Gastrocnemius medialis (tissue), 4 donors: ENCODE measurements at regions not wholly inside any gene's neighbourhood (a gene's known extent, or its start where the extent isn't known, plus 50 kb on each side); places are given as distances from the start of the nearest gene placed in this dataset.

Source experiments
- ATAC-seq, 2 donors: fragments of 150-250 bp; one replicate each; pipeline ENCODE4 v1.9.1; 2016
- DNase-seq, 2 donors: peaks; one replicate each; pipeline ENCODE4 v3.0.0-alpha.2; 2019
- H3K27ac ChIP-seq, 4 donors: fragments of 200-600 bp; sonication (generic); 1 replicate in 1 of 4; 2 replicates in 3 of 4; pipeline ENCODE4 v1.5.1; 2016 to 2018; ENCODE audit warnings: mild to moderate bottlenecking in 2 of 4, moderate library complexity in 1 of 4
- H3K27me3 ChIP-seq, 3 donors: fragments of 200-600 bp; sonication (generic) in 2 of 3; 1 replicate in 1 of 3; 2 replicates in 2 of 3; pipeline versions ENCODE4 v1.5.1 to v1.6.0; 2016 to 2019; ENCODE audit warnings: mild to moderate bottlenecking in 1 of 3, moderate library complexity in 1 of 3
- H3K36me3 ChIP-seq, 2 donors: fragments of 200-600 bp; sonication (generic) in 1 of 2; one replicate each; pipeline ENCODE4 v1.5.1; 2017 to 2018
- H3K4me1 ChIP-seq, 2 donors: fragments of 200-600 bp; sonication (generic) in 1 of 2; one replicate each; pipeline ENCODE4 v1.5.1; 2016 to 2017; ENCODE audit warnings: mild to moderate bottlenecking in 2 of 2
- H3K4me3 ChIP-seq, 4 donors: fragments of 200-600 bp; sonication (generic) in 3 of 4; 1 replicate in 1 of 4; 2 replicates in 3 of 4; pipeline ENCODE4 v1.5.1; 2016 to 2019; ENCODE audit warnings: mild to moderate bottlenecking in 2 of 4
- H3K9me3 ChIP-seq, 3 donors: fragments of 200-600 bp; sonication (generic) in 2 of 3; 1 replicate in 1 of 3; 2 replicates in 2 of 3; pipeline ENCODE4 v1.5.1; 2016 to 2019
- POLR2A ChIP-seq, 2 donors: fragments of 450-650 bp; IDR thresholded peaks; one replicate each; pipeline ENCODE4 v1.6.1; 2017; ENCODE audit warnings: antibody characterized with exemption in 2 of 2, mild to moderate bottlenecking in 2 of 2, moderate library complexity in 2 of 2
- in situ Hi-C, 4 donors: fragments of 200-750 bp; cut with MboI; loops; one replicate each; pipeline versions ENCODE4 v1.15.0 to v1.8.0; 2017; ENCODE audit warnings: low sequenced_read_pairs in 4 of 4
- intact Hi-C: fragments of 100-400 bp; cut with DNase I; formaldehyde crosslinking; loops from one replicate; pipeline ENCODE4 v1.15.1; 2023; ENCODE audit warnings: low total_unique reads
- TF ChIP-seq, protein P1 (sequence below), 5 experiments: fragments of 450-650 bp in 3 of 5; fragments of 200-600 bp in 2 of 5; sonication (generic) in 2 of 5; IDR thresholded peaks in 4 of 5; conservative IDR thresholded peaks in 1 of 5; 1 replicate in 4 of 5; 2 replicates in 1 of 5; pipeline ENCODE4 v1.5.1; 2016 to 2019; ENCODE audit warnings: antibody characterized with exemption in 5 of 5, mild to moderate bottlenecking in 3 of 5, moderate library complexity in 3 of 5

DNA sequence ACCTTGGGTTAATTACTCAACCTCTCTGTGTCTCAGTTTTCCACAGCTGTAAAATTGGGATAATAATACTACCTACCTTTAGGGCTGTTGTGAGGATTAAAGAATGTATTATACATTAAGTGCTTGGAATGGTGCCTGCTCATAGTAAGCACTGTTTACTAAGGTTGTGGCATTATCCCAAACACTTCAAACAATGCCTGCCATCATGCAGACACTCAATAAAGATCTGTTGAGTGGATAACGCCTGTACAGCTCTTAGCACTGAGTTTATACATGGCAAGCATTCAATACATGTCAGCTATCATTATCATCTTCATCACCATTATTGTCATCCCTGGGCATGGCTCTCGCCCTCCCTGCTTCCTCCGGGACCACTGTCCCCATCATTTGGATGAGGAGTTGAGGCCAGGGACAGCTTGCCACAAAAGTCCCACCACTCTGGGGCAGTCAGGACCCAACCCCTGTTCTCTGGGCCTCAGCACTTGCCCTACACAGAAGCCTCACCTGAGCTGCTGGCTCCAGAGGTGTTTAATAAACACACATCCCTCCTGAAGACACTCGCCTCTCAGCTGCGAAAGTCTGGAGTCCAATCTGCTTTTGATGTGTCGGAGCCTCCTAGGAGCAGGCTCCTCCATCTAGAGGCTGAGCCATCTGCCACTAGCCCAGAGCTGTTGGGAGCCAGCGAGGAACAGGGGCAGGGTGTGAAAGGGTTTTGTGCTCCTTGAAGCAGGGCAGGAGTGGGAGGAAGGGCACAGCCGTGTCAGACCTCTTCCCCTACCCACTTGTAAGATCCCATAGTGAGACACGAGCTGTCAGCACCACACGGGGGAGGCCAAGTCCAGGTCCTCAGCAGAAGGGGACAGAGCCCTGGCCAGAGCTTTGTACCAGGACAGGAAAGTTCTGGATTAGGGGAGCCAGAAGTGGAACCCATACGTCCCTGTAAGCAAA lies 80.9 kb upstream of the ZC3H12A start:
- in situ Hi-C loops: no loop called here
- TF ChIP-seq POLR2A (IDR thresholded peaks at IDR 0.05): no peak
- TF ChIP-seq, protein P1, sequence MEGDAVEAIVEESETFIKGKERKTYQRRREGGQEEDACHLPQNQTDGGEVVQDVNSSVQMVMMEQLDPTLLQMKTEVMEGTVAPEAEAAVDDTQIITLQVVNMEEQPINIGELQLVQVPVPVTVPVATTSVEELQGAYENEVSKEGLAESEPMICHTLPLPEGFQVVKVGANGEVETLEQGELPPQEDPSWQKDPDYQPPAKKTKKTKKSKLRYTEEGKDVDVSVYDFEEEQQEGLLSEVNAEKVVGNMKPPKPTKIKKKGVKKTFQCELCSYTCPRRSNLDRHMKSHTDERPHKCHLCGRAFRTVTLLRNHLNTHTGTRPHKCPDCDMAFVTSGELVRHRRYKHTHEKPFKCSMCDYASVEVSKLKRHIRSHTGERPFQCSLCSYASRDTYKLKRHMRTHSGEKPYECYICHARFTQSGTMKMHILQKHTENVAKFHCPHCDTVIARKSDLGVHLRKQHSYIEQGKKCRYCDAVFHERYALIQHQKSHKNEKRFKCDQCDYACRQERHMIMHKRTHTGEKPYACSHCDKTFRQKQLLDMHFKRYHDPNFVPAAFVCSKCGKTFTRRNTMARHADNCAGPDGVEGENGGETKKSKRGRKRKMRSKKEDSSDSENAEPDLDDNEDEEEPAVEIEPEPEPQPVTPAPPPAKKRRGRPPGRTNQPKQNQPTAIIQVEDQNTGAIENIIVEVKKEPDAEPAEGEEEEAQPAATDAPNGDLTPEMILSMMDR (IDR thresholded peaks at IDR 0.05 in 4 of 5, conservative IDR thresholded peaks at IDR 0.05 in 1 of 5): no peak
- H3K4me1 ChIP-seq: no peaks in the 10 kb centered on the region
- intact Hi-C loops: no loop called here
- no peak for DNase-seq
- H3K27ac ChIP-seq: no peak overlapping the region
- H3K27me3 ChIP-seq: peaks cover 3 to 28% (median 13%) of the 10 kb centered on the region in 3 donors
- H3K4me3 ChIP-seq: no peak overlapping the region
- ATAC-seq: no peak
- no peaks in the 10 kb centered on the region for H3K9me3 ChIP-seq
- no peaks in the 10 kb centered on the region for H3K36me3 ChIP-seq

DNA sequence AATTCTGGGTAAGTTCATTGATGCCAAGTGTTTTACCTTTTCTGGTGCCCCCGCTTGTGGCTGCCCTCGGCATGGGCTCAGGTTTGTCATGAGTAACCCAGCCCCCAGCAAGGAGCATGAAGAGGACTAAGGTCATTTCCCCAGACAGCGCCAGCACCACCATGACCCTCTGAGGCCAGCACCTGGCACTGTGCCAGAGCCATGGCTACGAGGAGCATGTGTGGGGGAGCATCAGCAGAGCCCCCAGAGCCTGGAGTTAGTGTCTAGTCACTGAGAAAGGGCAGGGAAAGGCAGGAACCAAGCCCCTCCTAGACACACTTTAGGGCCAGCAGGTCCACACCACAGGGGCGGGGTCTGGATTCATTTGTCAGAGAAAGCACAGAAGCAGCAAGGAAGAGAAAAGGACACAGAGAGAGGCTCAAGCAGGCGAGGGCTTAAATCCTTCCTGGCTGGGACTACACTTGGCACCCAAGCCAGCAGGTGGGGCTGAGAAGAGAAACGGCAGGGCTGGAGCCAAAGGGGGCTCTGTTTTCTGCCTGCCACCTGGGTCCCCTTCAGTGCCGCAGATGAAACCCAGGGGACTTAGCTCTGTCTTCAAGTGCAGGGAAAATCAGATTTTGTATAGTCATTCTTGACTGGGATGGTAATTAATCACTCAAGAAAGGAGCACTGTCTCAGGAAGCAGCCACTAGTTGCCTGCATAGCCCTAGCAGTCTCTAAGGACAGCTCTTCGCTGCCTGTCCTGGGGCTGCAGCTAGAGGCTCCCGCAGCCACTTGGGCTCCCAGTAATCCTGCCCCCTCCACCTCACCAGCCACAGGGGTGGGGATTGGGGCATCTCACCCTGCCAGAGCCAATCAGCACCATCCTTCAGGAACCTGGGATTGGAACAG lies 79.6 kb upstream of the ZC3H12A start:
- H3K4me3 ChIP-seq: no peak overlapping the region
- intact Hi-C loops: no loop called here
- H3K27ac ChIP-seq: no peak overlapping the region
- no peak for ATAC-seq
- peaks cover 3 to 28% (median 13%) of the 10 kb centered on the region in 3 donors for H3K27me3 ChIP-seq
- no peaks in the 10 kb centered on the region for H3K36me3 ChIP-seq
- H3K9me3 ChIP-seq: no peaks in the 10 kb centered on the region
- TF ChIP-seq, protein P1 (IDR thresholded peaks at IDR 0.05 in 4 of 5, conservative IDR thresholded peaks at IDR 0.05 in 1 of 5): no peak
- TF ChIP-seq POLR2A (IDR thresholded peaks at IDR 0.05): no peak
- in situ Hi-C loops: no loop called here
- no peak for DNase-seq
- H3K4me1 ChIP-seq: no peaks in the 10 kb centered on the region

DNA sequence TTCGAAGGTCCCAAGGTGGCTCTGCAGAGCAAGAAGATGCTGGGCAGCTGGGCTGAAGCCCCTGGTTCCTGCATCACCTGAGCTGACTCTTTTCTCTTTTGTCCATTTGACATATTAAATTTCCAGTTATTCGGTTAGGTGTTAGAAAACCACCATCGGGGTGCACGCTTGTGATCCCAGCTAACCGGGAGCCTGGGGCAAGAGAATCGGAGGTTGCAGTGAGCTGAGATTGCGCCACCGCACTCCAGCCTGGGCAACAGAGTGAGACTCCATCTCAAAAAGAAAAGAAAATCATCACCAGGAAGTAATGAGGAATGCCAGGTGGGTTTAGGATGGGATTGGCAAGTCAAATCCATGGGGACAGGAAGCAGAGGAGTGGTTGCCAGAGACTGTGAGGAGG lies 76.3 kb upstream of the ZC3H12A start:
- peaks cover 3 to 28% (median 11%) of the 10 kb centered on the region in 3 donors for H3K27me3 ChIP-seq

DNA sequence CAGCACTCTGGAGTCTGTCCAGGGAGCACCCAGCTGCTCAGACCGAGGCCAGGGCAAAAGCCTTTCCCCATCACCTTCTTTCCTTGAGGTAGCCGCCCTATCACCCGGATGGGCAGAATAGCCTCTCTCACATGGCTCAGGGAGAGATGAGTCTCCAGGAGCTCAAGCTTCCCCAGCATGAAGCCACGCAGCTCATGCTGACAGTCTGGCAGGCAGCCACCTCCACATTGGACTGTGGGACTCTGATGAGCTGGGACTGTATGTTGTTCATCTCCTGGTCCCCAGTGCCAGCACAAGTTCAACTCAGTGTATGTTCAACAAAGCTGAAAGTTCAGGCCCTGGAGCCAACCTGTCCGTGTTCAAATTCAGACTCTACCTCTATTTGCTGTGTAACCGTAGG lies 75.2 kb upstream of the ZC3H12A start:
- no peak for TF ChIP-seq POLR2A (IDR thresholded peaks at IDR 0.05)
- TF ChIP-seq, protein P1 (IDR thresholded peaks at IDR 0.05 in 4 of 5, conservative IDR thresholded peaks at IDR 0.05 in 1 of 5): no peak
- in situ Hi-C loops: no loop called here
- intact Hi-C loops: no loop called here
- Histone ChIP-seq H3K4me3 (no peak overlapping the region), H3K27ac (no peak overlapping the region), H3K9me3 (no peaks in the 10 kb centered on the region), H3K36me3 (no peaks in the 10 kb centered on the region), H3K27me3 (peaks cover 3 to 19% (median 4%) of the 10 kb centered on the region in 3 donors), H3K4me1 (no peaks in the 10 kb centered on the region)
- DNase-seq (no peak), ATAC-seq (no peak)

More for the DNA sequence above, 76.3 kb upstream of the ZC3H12A start:
- Histone ChIP-seq H3K9me3 (no peaks in the 10 kb centered on the region), H3K4me1 (no peaks in the 10 kb centered on the region), H3K36me3 (no peaks in the 10 kb centered on the region), H3K4me3 (no peak overlapping the region), H3K27ac (no peak overlapping the region)
- in situ Hi-C loops: no loop called here
- DNase-seq (no peak), ATAC-seq (no peak)
- TF ChIP-seq, protein P1 (IDR thresholded peaks at IDR 0.05 in 4 of 5, conservative IDR thresholded peaks at IDR 0.05 in 1 of 5): no peak
- TF ChIP-seq POLR2A (IDR thresholded peaks at IDR 0.05): no peak
- intact Hi-C loops: no loop called here
